Lower leg skin (tissue), 3 donors: ENCODE measurements at regions not wholly inside any gene's neighbourhood (a gene's known extent, or its start where the extent isn't known, plus 50 kb on each side); places are given as distances from the start of the nearest gene placed in this dataset.

Experiments used
- POLR2A ChIP-seq, 2 donors: fragments of 450-650 bp; IDR thresholded peaks; one replicate each; pipeline ENCODE4 v1.6.1; 2016 to 2017; ENCODE audit warnings: antibody characterized with exemption in 2 of 2, mild to moderate bottlenecking in 1 of 2, moderate library complexity in 1 of 2
- TF ChIP-seq, protein P1 (sequence below), 3 donors: fragments of 450-650 bp; IDR thresholded peaks; one replicate each; pipeline ENCODE4 v1.5.1; 2016; ENCODE audit warnings: antibody characterized with exemption in 3 of 3, mild to moderate bottlenecking in 3 of 3, moderate library complexity in 2 of 3

DNA sequence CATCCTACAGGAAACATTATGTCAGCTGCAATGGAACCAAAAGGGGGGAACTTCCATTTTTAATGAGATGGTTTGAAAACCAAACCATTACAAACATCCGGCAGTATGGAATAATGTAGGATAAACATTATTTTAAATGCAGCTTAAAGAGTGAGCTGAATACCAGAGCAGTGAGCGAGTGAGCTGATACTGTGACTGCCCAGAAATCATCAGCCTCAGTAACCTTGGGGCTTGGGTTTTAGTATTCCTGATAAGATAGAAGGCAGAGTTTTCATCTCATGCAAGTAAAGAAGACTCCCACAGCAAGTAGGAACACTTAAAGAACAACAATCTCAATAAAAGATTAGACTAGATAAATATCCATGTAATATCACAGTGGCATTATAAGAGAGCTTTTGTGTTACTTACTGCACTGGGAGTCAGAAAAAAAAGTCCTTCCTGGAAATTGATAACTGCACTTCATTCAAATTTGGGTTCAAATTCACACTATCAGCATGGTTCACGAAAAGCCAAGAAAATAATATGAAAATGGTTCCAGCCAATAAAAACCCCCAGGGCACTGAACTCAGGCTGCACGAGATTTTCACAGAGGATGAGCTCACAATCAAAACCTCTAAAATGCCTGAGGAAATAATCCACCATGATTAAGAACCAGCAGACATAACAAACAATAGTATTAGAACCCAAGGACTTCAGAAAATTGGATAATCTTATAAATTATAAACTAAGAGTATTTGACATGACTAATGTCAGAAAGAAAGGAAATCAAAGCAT lies 115.7 kb downstream of the MTPAP start:
- TF ChIP-seq, protein P1, sequence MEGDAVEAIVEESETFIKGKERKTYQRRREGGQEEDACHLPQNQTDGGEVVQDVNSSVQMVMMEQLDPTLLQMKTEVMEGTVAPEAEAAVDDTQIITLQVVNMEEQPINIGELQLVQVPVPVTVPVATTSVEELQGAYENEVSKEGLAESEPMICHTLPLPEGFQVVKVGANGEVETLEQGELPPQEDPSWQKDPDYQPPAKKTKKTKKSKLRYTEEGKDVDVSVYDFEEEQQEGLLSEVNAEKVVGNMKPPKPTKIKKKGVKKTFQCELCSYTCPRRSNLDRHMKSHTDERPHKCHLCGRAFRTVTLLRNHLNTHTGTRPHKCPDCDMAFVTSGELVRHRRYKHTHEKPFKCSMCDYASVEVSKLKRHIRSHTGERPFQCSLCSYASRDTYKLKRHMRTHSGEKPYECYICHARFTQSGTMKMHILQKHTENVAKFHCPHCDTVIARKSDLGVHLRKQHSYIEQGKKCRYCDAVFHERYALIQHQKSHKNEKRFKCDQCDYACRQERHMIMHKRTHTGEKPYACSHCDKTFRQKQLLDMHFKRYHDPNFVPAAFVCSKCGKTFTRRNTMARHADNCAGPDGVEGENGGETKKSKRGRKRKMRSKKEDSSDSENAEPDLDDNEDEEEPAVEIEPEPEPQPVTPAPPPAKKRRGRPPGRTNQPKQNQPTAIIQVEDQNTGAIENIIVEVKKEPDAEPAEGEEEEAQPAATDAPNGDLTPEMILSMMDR (IDR thresholded peaks at IDR 0.05): no peak
- no peak for TF ChIP-seq POLR2A (IDR thresholded peaks at IDR 0.05)
